ENCODE measurements at regions not wholly inside any gene's neighbourhood (a gene's known extent, or its start where the extent isn't known, plus 50 kb on each side); places are given as distances from the start of the nearest gene placed in this dataset.

GRCh38 chr12:83313322-83313721 lies 626.6 kb downstream of the TMTC2 start:
- Histone ChIP-seq H3K4me3 (ENCODE audit: low read depth in 1 of 3, low read length in 3 of 3) (no peak overlapping the region), H3K27me3 (ENCODE audit: control insufficient read depth in 4 of 4, insufficient read depth in 4 of 4, low read length in 3 of 4) (no peaks in the 10 kb centered on the region), H3K9me3 (ENCODE audit: control insufficient read depth in 4 of 4, low read length in 3 of 4) (no peaks in the 10 kb centered on the region), H3K27ac (ENCODE audit: low read depth in 1 of 2, low read length in 2 of 2) (no peak overlapping the region), H3K4me1 (ENCODE audit: control insufficient read depth in 4 of 4, insufficient read depth in 4 of 4, low read length in 3 of 4) (no peaks in the 10 kb centered on the region), H3K9ac (ENCODE audit: low read depth in 1 of 2, low read length in 2 of 2) (no peak overlapping the region), H3K36me3 (ENCODE audit: control insufficient read depth in 4 of 4, insufficient read depth in 3 of 4, low read depth in 1 of 4, low read length in 3 of 4) (no peaks in the 10 kb centered on the region)
- 90% methylated on average over 2 of the region's 2 CpGs for WGBS
- no peak for DNase-seq (ENCODE audit: low spot score)
- TF ChIP-seq REST (IDR thresholded peaks at IDR 0.05) (no peak), TAF1 (conservative IDR thresholded peaks at IDR 0.05) (no peak), GABPA (IDR thresholded peaks at IDR 0.05 in 1 of 2, conservative IDR thresholded peaks at IDR 0.05 in 1 of 2) (no peak), JUND (IDR thresholded peaks at IDR 0.05) (no peak), HNF4A (conservative IDR thresholded peaks at IDR 0.05) (no peak), ATF3 (IDR thresholded peaks at IDR 0.05) (no peak), FOXA1 (IDR thresholded peaks at IDR 0.05) (no peak), YY1 (IDR thresholded peaks at IDR 0.05) (no peak), EGR1 (IDR thresholded peaks at IDR 0.05; ENCODE audit: low read depth in 2 of 2) (no peak), SP1 (IDR thresholded peaks at IDR 0.05) (no peak), CTCF (IDR thresholded peaks at IDR 0.05; ENCODE audit: low read depth, low read length, missing input control) (no peak)

GRCh38 chr12:83276904-83277303 lies 590.2 kb downstream of the TMTC2 start:
- 93% methylated on average over 1 of the region's 1 CpG for WGBS
- Histone ChIP-seq H3K27me3 (ENCODE audit: control insufficient read depth in 4 of 4, insufficient read depth in 4 of 4, low read length in 3 of 4) (no peaks in the 10 kb centered on the region), H3K9ac (ENCODE audit: low read depth in 1 of 2, low read length in 2 of 2) (no peak overlapping the region), H3K9me3 (ENCODE audit: control insufficient read depth in 4 of 4, low read length in 3 of 4) (no peaks in the 10 kb centered on the region), H3K4me3 (ENCODE audit: low read depth in 1 of 3, low read length in 3 of 3) (no peak overlapping the region), H3K36me3 (ENCODE audit: control insufficient read depth in 4 of 4, insufficient read depth in 3 of 4, low read depth in 1 of 4, low read length in 3 of 4) (no peaks in the 10 kb centered on the region), H3K27ac (ENCODE audit: low read depth in 1 of 2, low read length in 2 of 2) (no peak overlapping the region), H3K4me1 (ENCODE audit: control insufficient read depth in 4 of 4, insufficient read depth in 4 of 4, low read length in 3 of 4) (no peaks in the 10 kb centered on the region)
- no peak for DNase-seq (ENCODE audit: low spot score)
- TF ChIP-seq ATF3 (IDR thresholded peaks at IDR 0.05) (no peak), FOXA2 (IDR thresholded peaks at IDR 0.05) (no peak), RAD21 (IDR thresholded peaks at IDR 0.05) (no peak), TAF1 (conservative IDR thresholded peaks at IDR 0.05) (no peak), ZBTB33 (IDR thresholded peaks at IDR 0.05) (no peak), FOXA1 (IDR thresholded peaks at IDR 0.05) (no peak), RXRA (IDR thresholded peaks at IDR 0.05) (no peak), HNF4G (IDR thresholded peaks at IDR 0.05) (no peak), SP1 (IDR thresholded peaks at IDR 0.05) (no peak), GABPA (IDR thresholded peaks at IDR 0.05 in 1 of 2, conservative IDR thresholded peaks at IDR 0.05 in 1 of 2) (no peak), HNF4A (conservative IDR thresholded peaks at IDR 0.05) (no peak), EGR1 (IDR thresholded peaks at IDR 0.05; ENCODE audit: low read depth in 2 of 2) (no peak), NR2F2 (IDR thresholded peaks at IDR 0.05) (no peak), REST (IDR thresholded peaks at IDR 0.05) (no peak), MAX (IDR thresholded peaks at IDR 0.05) (no peak)
